GM18951 (cell line): ENCODE measurements at regions not wholly inside any gene's neighbourhood (a gene's known extent, or its start where the extent isn't known, plus 50 kb on each side); places are given as distances from the start of the nearest gene placed in this dataset.
"Not testable (repeated sequence)": the region's sequence is repeated elsewhere in the genome, so short reads cannot be mapped to it uniquely, and the experiment has no call there.

Source experiments
- POLR2A ChIP-seq: IDR thresholded peaks from 4 replicates; pipeline ENCODE4 v1.6.1; 2011; ENCODE audit warnings: mild to moderate bottlenecking; ENCODE audit not compliant: insufficient read length, insufficient read depth; ENCODE audit errors: extremely low read depth
- in situ Hi-C: fragments of 300-500 bp; cut with MboI; formaldehyde crosslinking; loops from one replicate; pipeline ENCODE4 v1.12.0; 2022; ENCODE audit warnings: low sequenced_read_pairs, mixed read lengths, inconsistent platforms; ENCODE audit not compliant: unreplicated experiment

GRCh38 chr2:173493874-173494273 is 139.2 kb downstream of the CDCA7 start:
- in situ Hi-C loops: no loop called here
- no peak for TF ChIP-seq POLR2A

- in situ Hi-C loops: no loop called here
- no peak for TF ChIP-seq POLR2A
These were observed 142.1 kb downstream of the CDCA7 start for GRCh38 chr2:173496746-173497145.

- in situ Hi-C loops: no loop called here
- TF ChIP-seq POLR2A: no peak
These were observed 146.3 kb downstream of the CDCA7 start for GRCh38 chr2:173500953-173501352.

- no peak for TF ChIP-seq POLR2A
- in situ Hi-C loops: no loop called here
These were observed 147.6 kb downstream of the CDCA7 start for GRCh38 chr2:173502296-173502695.

GRCh38 chr2:173511357-173511756 is 156.7 kb downstream of the CDCA7 start:
- TF ChIP-seq POLR2A: no peak
- in situ Hi-C loops: no loop called here

GRCh38 chr2:173511942-173512341 is 157.3 kb downstream of the CDCA7 start:
- TF ChIP-seq POLR2A: no peak
- in situ Hi-C loops: no loop called here

GRCh38 chr2:173513107-173513727 is 158.5 kb downstream of the CDCA7 start:
- no peak for TF ChIP-seq POLR2A
- in situ Hi-C loops: no loop called here

- in situ Hi-C loops: no loop called here
- TF ChIP-seq POLR2A: no peak
These were observed 166.2 kb downstream of the CDCA7 start for GRCh38 chr2:173520918-173521317.

- in situ Hi-C loops: no loop called here
- no peak for TF ChIP-seq POLR2A
These were observed 166.9 kb downstream of the CDCA7 start for GRCh38 chr2:173521450-173522192.

GRCh38 chr2:173523497-173523896 is 168.8 kb downstream of the CDCA7 start:
- TF ChIP-seq POLR2A: no peak
- in situ Hi-C loops: no loop called here

- in situ Hi-C loops: no loop called here
- no peak for TF ChIP-seq POLR2A
These were observed 169.7 kb downstream of the CDCA7 start for GRCh38 chr2:173524256-173524955.

GRCh38 chr2:173532732-173533531 is 178.3 kb downstream of the CDCA7 start:
- in situ Hi-C loops: not testable (repeated sequence)

- in situ Hi-C loops: no loop called here
These were observed 183.0 kb downstream of the CDCA7 start for GRCh38 chr2:173537694-173538093.

More at GRCh38 chr2:173537694-173538093, 183.0 kb downstream of the CDCA7 start:
- no peak for TF ChIP-seq POLR2A
